K562 (cell line): ENCODE measurements at regions not wholly inside any gene's neighbourhood (a gene's known extent, or its start where the extent isn't known, plus 50 kb on each side); places are given as distances from the start of the nearest gene placed in this dataset.

Source experiments
- E2F6 ChIP-seq, 2 experiments: IDR thresholded peaks; 2 replicates each; pipeline ENCODE4 v1.6.1; 2011; ENCODE audit warnings: borderline replicate concordance in 1 of 2, control low read depth in 1 of 2, low read depth in 1 of 2, low read length in 1 of 2, mild to moderate bottlenecking in 1 of 2, mixed read lengths in 1 of 2, moderate library complexity in 1 of 2; ENCODE audit not compliant: insufficient read depth in 1 of 2, insufficient read length in 1 of 2, poor library complexity in 1 of 2, severe bottlenecking in 1 of 2; ENCODE audit errors: extremely low read depth in 1 of 2
- ELF4 ChIP-seq: fragments of 450-650 bp; formaldehyde crosslinking; IDR thresholded peaks from 2 replicates; pipeline ENCODE4 v1.4.0; 2022; ENCODE audit warnings: missing genetic modification characterization
- EP300 ChIP-seq: IDR thresholded peaks from 2 replicates; pipeline ENCODE4 v1.6.1; 2012; ENCODE audit warnings: low read length, improper control_type of control experiment
- MLX ChIP-seq, 2 experiments: fragments of 450-650 bp in 1 of 2; sonication (generic) in 1 of 2; formaldehyde crosslinking; conservative IDR thresholded peaks; 2 replicates each; pipeline versions ENCODE4 v1.4.0 to v1.8.1; 2020 to 2022; ENCODE audit warnings: mild to moderate bottlenecking in 1 of 2, missing genetic modification reagents in 1 of 2
- POLR2AphosphoS5 ChIP-seq: IDR thresholded peaks from 2 replicates; pipeline ENCODE4 v1.6.1; 2011; ENCODE audit warnings: mild to moderate bottlenecking, low read depth, low read length, moderate library complexity; ENCODE audit not compliant: control insufficient read depth, insufficient read depth
- PTBP1 ChIP-seq: fragments of 200-400 bp; formaldehyde crosslinking; IDR thresholded peaks from 2 replicates; pipeline ENCODE4 v1.6.1; 2017; ENCODE audit warnings: low read depth, low read length
- ZC3H4 ChIP-seq: sonication (generic); formaldehyde crosslinking; IDR thresholded peaks from 2 replicates; pipeline ENCODE4 v1.9.0; 2021; ENCODE audit warnings: missing genetic modification reagents, borderline replicate concordance

- TF ChIP-seq ELF4 (no peak), MLX (CRISPR knock-in tag; conservative IDR thresholded peaks at IDR 0.05) (no peak), POLR2AphosphoS5 (no peak), E2F6 (IDR thresholded peaks at IDR 0.05; ENCODE audit: borderline replicate concordance in 1 of 2, extremely low read depth in 1 of 2, insufficient read depth in 1 of 2, insufficient read length in 1 of 2, low read depth in 1 of 2, low read length in 1 of 2, poor library complexity in 1 of 2, severe bottlenecking in 1 of 2) (no peak), EP300 (no peak), PTBP1 (no peak), ZC3H4 (no peak)
Measured at GRCh38 chr17:79239205-79239604, 164.6 kb downstream of the ENGASE start.
